T follicular helper cell (primary cell): ENCODE measurements at regions not wholly inside any gene's neighbourhood (a gene's known extent, or its start where the extent isn't known, plus 50 kb on each side); places are given as distances from the start of the nearest gene placed in this dataset.

Experiments used
- DNase-seq: peaks from one replicate; pipeline ENCODE4 v3.0.0-alpha.2; 2020; ENCODE audit warnings: low read depth

DNA sequence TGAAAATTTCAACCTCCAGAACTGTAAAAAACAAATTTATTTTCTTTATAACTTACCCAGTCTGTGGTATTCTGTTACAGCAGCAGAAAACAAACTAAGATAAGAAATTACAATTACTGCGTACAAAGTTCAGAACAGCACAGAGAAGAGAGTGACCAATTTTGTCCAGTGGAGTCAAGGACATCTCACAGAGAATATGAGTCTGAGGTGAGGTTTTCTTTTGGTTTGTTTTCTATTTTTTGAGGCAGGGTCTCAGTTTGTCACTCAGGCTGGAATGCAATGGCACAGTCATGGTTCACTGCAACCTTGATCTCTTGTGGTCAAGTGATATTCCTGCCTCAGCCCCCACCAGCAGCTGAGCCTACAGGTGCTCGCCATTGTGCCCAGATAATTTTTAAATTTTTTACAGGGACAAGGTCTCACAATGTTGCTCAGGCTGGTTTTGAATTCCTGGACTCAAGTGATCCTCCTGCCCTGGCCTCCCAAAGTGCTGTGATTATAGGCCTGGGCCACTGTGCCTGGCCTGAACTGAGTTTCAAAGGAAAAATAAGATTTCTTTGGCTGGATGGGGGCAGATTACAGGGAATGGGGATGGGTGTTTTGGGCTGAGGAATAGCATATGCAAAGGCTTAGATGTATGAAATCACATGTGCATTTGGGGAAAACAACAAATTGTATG, 201.1 kb upstream of the USP24 start:
- no peak for DNase-seq

GRCh38 chr1:55413286-55413685, 198.1 kb upstream of the USP24 start:
- DNase-seq: no peak

DNA sequence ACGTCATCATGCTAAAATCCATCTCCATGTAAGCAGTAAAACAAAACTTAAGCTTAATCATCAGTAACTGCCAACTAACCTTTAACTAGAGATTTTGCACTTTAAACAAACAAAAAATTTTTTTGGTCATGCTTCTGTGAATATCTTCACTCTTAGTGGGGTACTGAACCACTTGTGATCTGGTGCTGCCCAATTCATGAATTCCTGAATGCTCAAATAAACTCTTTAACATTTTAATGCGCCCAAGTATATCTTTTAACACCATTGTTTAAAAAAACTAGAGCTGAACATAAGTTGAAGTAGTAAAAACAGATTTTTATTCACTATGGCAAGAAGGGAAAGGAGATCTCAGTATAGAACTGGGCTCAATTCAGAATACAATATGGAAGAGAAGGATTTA, 196.9 kb upstream of the USP24 start:
- DNase-seq: no peak

- DNase-seq: no peak
Measured at GRCh38 chr1:55402671-55403464, 187.7 kb upstream of the USP24 start.

DNA sequence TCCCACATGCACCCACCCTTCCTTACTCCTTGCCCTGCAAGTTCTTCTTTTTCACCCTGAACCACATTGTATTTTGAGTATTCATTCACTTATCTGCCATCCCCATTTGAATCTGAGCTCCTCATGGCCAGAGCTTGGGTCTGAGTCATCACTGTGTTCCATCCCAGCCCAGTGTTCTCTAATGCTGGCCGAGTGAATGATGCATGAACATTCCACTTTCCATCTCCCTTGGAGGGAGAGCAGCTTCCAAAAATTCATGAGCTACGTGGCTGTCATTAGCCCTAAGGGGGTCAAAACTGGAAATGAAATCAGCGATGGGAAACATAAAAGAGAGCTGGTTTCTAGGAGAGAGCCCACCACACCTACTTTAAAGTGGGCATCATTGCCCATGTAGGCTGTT, 187.0 kb upstream of the USP24 start:
- no peak for DNase-seq

GRCh38 chr1:55400508-55400907, 185.3 kb upstream of the USP24 start:
- DNase-seq: no peak

DNA sequence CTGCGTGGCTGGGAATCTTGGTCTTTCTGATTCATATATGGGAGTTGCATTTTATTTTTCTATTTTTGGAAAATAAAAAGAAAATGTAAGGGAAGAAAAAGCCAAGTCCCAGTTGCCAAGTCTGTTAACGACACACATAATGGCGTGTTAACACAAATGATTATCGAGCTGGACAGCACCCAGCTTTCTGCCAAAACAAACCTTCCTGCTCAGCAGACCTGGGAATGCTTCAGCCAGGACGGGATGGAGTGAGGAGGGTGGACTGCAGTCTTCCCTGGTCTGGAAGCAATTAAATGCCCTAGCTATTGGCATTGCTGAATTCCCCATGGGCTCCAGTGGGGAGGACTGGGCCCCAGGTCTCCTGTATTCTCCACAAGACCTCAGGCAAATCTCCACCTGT, 184.2 kb upstream of the USP24 start:
- DNase-seq: no peak

DNA sequence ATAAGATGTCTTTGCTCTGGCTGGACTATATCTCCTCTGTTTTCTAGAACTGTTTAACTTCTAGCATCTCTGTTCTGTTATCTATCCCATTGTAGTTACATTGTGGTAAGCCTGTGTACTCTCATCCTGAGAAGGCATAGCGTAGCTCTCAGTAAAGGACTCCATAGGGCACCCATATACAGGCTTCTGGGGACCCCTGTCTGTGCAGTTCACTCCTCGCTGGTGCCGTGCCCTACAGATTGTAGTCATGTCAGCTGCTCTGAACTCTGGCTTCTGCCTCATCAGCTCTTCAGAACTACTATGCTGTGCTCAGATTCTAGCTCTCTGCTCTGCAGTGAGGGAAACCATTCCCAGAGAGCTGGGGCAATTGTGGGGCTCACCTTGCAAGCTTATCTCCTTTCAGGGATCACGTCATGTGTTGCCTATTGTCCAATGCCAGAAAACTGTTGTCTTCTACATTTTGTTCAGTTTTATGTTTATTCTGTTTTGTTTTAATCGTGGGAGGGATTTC, 181.3 kb upstream of the USP24 start:
- no peak for DNase-seq

DNA sequence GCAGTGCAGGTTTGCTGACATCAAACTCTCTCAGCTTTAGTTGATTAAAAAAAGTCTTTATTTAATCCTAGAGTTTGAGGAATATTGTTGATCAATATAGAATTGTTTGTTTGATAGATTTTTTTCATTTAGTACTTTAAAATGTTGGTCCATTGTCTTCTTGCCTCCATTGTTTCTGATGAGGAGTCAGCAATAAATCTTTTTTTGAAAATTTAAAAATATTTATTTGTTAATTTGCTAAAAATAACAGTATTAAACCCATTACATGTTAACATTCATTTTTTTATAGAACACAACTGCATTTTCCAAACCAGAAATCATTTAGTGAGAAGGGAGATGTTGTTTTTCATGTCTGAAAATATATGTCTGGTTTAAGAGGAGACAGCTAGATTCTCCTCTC, 173.8 kb upstream of the USP24 start:
- DNase-seq: no peak

DNA sequence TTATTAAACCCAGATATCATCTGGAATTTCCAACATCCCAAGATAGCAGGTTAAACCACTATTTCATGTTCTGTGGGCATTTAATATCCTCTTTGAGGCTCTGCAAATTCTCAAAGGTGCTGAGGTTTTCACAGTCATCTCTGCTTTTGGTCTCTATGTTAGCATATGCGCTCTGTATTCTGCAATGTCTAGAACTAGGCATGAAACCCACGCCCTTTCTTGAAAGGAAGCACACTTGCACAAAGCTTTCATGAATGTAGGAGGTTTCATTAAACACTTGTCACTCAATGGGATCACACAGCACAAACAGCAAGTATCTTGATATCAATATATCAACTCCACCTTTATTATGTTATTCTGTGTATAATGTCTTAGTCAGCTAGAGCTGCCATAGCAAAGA, 172.0 kb upstream of the USP24 start:
- DNase-seq: no peak

DNA sequence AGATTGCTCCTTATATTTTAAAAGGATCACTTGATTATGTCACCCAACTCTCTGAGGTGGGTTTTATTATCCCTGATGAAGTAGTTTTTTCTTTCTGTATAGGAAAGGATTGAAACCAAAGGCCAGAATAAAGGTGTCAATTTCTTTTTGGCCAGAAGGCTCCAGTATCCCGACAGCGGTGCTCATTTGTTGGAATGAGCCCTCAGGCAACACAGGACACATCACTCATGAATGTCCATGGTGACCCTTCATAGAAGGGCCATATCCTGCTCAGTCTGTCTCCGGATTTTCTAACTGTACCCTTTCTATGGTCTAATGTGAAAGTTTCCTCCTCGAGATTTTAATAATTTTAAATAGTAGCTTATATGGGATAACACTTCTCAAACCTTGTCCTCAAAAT, 171.3 kb upstream of the USP24 start:
- DNase-seq: no peak

DNA sequence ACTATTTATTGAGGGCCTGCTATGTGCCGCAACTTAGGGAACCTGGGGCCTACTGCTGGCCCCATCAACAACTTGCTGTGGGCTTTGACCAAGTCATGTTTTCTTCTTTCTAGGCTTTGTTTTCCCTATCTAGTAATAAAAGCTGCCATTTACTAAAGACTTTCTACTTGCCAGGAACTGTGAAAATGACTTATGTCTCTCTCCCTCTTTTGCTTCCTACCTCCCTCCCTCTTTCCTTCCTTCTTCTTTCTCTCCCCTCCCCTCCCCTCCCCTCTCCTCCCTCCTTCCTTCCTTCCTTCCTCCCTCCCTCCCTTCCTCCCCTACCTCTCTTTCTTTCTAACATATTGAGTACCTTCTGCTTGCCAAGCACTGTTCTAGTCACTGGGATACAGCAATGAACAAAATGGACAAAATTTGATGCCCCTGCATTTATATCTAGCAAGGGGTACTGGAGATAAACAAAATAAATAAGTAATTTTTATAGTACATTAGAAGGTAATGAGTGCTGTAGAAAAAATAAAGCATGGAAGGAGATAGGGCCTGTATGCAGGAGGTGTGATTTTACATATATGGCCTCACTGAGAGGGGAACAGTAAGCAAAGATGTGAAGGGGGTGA, 170.3 kb upstream of the USP24 start:
- no peak for DNase-seq

DNA sequence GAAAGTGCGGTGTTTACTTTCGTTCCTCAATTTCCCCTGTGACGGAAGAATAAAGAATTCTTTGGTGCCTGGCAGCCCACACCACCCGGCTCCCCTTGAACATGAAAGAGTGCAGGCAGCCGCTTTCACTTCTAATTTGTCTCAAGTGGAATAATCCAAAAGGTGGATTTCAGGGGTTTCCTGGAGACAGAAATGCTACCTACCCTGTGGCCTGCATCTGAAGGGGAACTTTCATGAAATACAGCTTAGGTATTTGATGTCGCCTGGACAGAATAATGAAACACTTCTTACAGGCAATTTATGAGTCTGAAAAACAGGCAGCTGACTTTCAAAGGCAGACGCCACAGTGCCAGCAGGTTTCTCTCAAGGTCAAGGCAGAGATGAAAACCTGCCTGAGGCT, 169.5 kb upstream of the USP24 start:
- DNase-seq: no peak

- no peak for DNase-seq
Measured at GRCh38 chr1:55382806-55383305, 167.7 kb upstream of the USP24 start.

DNA sequence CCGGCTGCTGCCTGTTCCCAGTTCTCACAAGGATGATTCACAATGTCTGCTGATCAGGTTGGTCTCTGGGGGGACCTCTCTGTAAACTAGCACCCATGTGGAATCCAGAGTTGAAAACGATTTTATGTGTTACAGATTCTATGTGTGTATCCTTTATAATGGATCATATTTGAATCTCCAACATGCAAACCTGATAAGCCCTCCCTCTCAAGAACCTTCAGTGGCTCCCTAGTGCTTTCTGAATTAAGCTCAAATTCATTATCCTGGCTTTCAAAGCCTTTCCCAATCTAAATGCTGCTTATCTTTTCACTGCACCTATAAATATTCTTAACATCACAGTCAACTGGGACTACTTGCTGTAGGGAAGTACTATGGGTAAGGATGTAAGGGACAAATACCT, 166.8 kb upstream of the USP24 start:
- DNase-seq: no peak

- DNase-seq: no peak
Measured at GRCh38 chr1:55381491-55381890, 166.3 kb upstream of the USP24 start.

GRCh38 chr1:55380355-55380970, 165.3 kb upstream of the USP24 start:
- DNase-seq: no peak

DNA sequence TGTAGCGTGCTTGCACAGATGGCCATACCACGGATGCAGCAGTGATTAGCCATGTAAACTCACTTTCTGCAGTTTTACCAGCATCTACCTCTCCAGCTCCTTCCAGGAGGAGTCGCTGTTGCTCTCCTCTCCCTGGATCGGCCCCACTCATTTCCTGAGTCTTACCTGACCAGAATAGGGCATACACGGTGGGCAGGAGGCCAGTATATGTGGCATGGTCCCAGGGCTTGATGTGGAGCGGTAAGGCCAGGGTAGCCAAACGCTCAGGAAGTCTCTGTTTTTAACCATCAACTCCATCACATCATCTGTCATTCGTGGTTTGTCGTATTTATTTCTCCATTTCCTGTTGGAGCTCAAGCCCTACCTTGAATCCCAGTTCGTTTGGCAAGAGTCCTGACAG, 163.4 kb upstream of the USP24 start:
- no peak for DNase-seq

DNA sequence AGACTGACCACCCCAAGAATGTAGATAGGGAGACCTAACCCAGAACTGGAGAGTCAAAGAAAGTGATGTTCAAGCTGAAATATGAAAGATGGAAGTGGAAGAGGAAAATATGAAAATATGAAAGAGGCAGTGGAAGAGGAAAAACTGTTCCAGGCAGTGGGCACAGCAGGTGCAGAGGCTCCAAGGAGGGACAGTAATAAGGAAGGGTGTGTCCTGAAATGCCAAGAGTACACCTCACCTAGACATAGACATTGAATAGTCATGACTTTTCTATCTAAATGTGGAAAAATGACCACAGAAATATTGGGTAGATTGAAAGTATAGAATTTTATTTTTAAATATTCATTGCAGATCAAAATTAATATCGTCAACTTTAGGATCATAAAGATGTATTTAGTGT, 161.7 kb upstream of the USP24 start:
- no peak for DNase-seq

- DNase-seq: no peak
Measured at GRCh38 chr1:55375617-55376258, 160.6 kb upstream of the USP24 start.

GRCh38 chr1:55374801-55375616, 159.8 kb upstream of the USP24 start:
- no peak for DNase-seq
